Mesendoderm (in vitro differentiated cells): ENCODE measurements at regions not wholly inside any gene's neighbourhood (a gene's known extent, or its start where the extent isn't known, plus 50 kb on each side); places are given as distances from the start of the nearest gene placed in this dataset.
"Not testable (repeated sequence)": the region's sequence is repeated elsewhere in the genome, so short reads cannot be mapped to it uniquely, and the experiment has no call there.

Source experiments
- DNase-seq: peaks from one replicate; pipeline ENCODE4 v3.0.0; 2013
- H2AK5ac ChIP-seq: 2 replicates; pipeline ENCODE4 v1.6.1; 2013; ENCODE audit warnings: low read length, inconsistent platforms
- H2BK120ac ChIP-seq: 2 replicates; pipeline ENCODE4 v1.6.1; 2013; ENCODE audit warnings: low read depth, mild to moderate bottlenecking, low read length, moderate library complexity, mixed read lengths
- H2BK15ac ChIP-seq: replicated peaks from 2 replicates; pipeline ENCODE4 v1.6.1; 2013; ENCODE audit warnings: low read depth, mild to moderate bottlenecking, moderate library complexity
- H2BK5ac ChIP-seq: 2 replicates; pipeline ENCODE4 v1.6.1; 2013; ENCODE audit warnings: low read length, inconsistent platforms
- H3K18ac ChIP-seq: 2 replicates; pipeline ENCODE4 v1.6.1; 2013; ENCODE audit warnings: mild to moderate bottlenecking, low read length, mixed read lengths
- H3K23ac ChIP-seq: one replicate; pipeline ENCODE4 v1.6.1; 2013; ENCODE audit warnings: low read length
- H3K27ac ChIP-seq: 2 replicates; pipeline ENCODE4 v1.5.1; 2013; ENCODE audit warnings: low read depth, mild to moderate bottlenecking, inconsistent platforms, low read length, moderate library complexity
- H3K27me3 ChIP-seq: 2 replicates; pipeline ENCODE4 v1.6.1; 2013; ENCODE audit warnings: low read length, control low read depth, mild to moderate bottlenecking, inconsistent platforms; ENCODE audit not compliant: insufficient read depth, poor library complexity
- H3K36me3 ChIP-seq: 2 replicates; pipeline ENCODE4 v1.6.1; 2013; ENCODE audit warnings: low read length, inconsistent platforms; ENCODE audit not compliant: control insufficient read depth, insufficient read depth
- H3K4ac ChIP-seq: one replicate; pipeline ENCODE4 v1.6.1; 2013; ENCODE audit warnings: low read depth, mild to moderate bottlenecking, low read length, moderate library complexity
- H3K4me1 ChIP-seq: 2 replicates; pipeline ENCODE4 v1.6.1; 2013; ENCODE audit warnings: low read depth, low read length, inconsistent platforms; ENCODE audit not compliant: control insufficient read depth
- H3K4me2 ChIP-seq: 2 replicates; pipeline ENCODE4 v1.6.1; 2013; ENCODE audit warnings: low read length
- H3K4me3 ChIP-seq: 2 replicates; pipeline ENCODE4 v1.5.1; 2013; ENCODE audit warnings: mild to moderate bottlenecking, low read length
- H3K56ac ChIP-seq: one replicate; pipeline ENCODE4 v1.6.1; 2013; ENCODE audit warnings: low read length
- H3K79me1 ChIP-seq: 2 replicates; pipeline ENCODE4 v1.6.1; 2013; ENCODE audit warnings: low read length, inconsistent platforms
- H3K79me2 ChIP-seq: 2 replicates; pipeline ENCODE4 v1.6.1; 2013; ENCODE audit warnings: mild to moderate bottlenecking, low read length; ENCODE audit not compliant: control insufficient read depth, insufficient read depth
- H3K9ac ChIP-seq: 2 replicates; pipeline ENCODE4 v1.6.1; 2013; ENCODE audit warnings: low read length, inconsistent platforms
- H4K5ac ChIP-seq: one replicate; pipeline ENCODE4 v1.6.1; 2013; ENCODE audit warnings: low read length
- H4K8ac ChIP-seq: one replicate; pipeline ENCODE4 v1.6.1; 2013; ENCODE audit warnings: low read depth, mild to moderate bottlenecking, control low read depth, low read length, moderate library complexity
- WGBS: extraction: QIAGEN DNeasy Blood & Tissue Kit; methylation state at CpG from one replicate; pipeline ENCODE4 v1.1.7; 2013; ENCODE audit warnings: low lambda C conversion rate, missing lambda C conversion rate; ENCODE audit not compliant: insufficient coverage; ENCODE audit errors: extremely low coverage; 5-methylcytosine and 5-hydroxymethylcytosine counted together

GRCh38 chr6:103522045-103522444 lies 1337.7 kb downstream of the HACE1 start:
- H3K27me3 ChIP-seq = no peaks in the 10 kb centered on the region
- no peaks in the 10 kb centered on the region for H3K79me1 ChIP-seq
- no peak overlapping the region for H3K9ac ChIP-seq
- H2BK15ac ChIP-seq = no peak overlapping the region
- no peaks in the 10 kb centered on the region for H3K79me2 ChIP-seq
- H4K5ac ChIP-seq = no peak overlapping the region
- no peak overlapping the region for H3K4me2 ChIP-seq
- no peak overlapping the region for H3K56ac ChIP-seq
- H3K18ac ChIP-seq = no peak overlapping the region
- no peak overlapping the region for H2BK5ac ChIP-seq
- H2BK120ac ChIP-seq = no peak overlapping the region
- H3K4me3 ChIP-seq = no peak overlapping the region
- no peak overlapping the region for H3K23ac ChIP-seq
- no peaks in the 10 kb centered on the region for H3K36me3 ChIP-seq
- H3K4me1 ChIP-seq = no peaks in the 10 kb centered on the region
- H2AK5ac ChIP-seq = no peak overlapping the region
- H3K27ac ChIP-seq = no peak overlapping the region
- no peak overlapping the region for H3K4ac ChIP-seq
- peak overlapping the region; percentile 28 for H4K8ac ChIP-seq
- WGBS = no CpG with 5 or more reads among the region's 8 CpGs
- DNase-seq = peak; percentile 32

- Histone ChIP-seq H4K5ac (no peak overlapping the region), H4K8ac (no peak overlapping the region), H3K79me1 (no peaks in the 10 kb centered on the region), H3K36me3 (no peaks in the 10 kb centered on the region), H3K9ac (no peak overlapping the region), H3K56ac (no peak overlapping the region), H3K4ac (no peak overlapping the region), H2BK5ac (no peak overlapping the region), H3K4me2 (no peak overlapping the region), H3K27me3 (no peaks in the 10 kb centered on the region), H3K18ac (no peak overlapping the region), H3K4me1 (no peaks in the 10 kb centered on the region), H3K23ac (no peak overlapping the region), H2BK15ac (no peak overlapping the region), H3K27ac (no peak overlapping the region), H3K4me3 (no peak overlapping the region), H3K79me2 (no peaks in the 10 kb centered on the region), H2AK5ac (no peak overlapping the region), H2BK120ac (no peak overlapping the region)
- no CpG with 5 or more reads among the region's 3 CpGs for WGBS
- no peak for DNase-seq
Observed at GRCh38 chr6:103516336-103516735, 1343.4 kb downstream of the HACE1 start.

- Histone ChIP-seq H2AK5ac (no peak overlapping the region), H3K4me1 (no peaks in the 10 kb centered on the region), H4K5ac (no peak overlapping the region), H3K79me1 (no peaks in the 10 kb centered on the region), H3K4me2 (no peak overlapping the region), H3K27ac (no peak overlapping the region), H3K18ac (no peak overlapping the region), H3K9ac (no peak overlapping the region), H2BK15ac (no peak overlapping the region), H3K79me2 (no peaks in the 10 kb centered on the region), H3K27me3 (no peaks in the 10 kb centered on the region), H4K8ac (no peak overlapping the region), H2BK120ac (no peak overlapping the region), H3K56ac (no peak overlapping the region), H3K4me3 (no peak overlapping the region), H2BK5ac (no peak overlapping the region), H3K23ac (no peak overlapping the region), H3K4ac (no peak overlapping the region), H3K36me3 (no peaks in the 10 kb centered on the region)
- DNase-seq = no peak
Observed at GRCh38 chr6:103507052-103507451, 1352.7 kb downstream of the HACE1 start.

GRCh38 chr6:103505155-103505518 lies 1354.6 kb downstream of the HACE1 start:
- H3K27ac ChIP-seq = no peak overlapping the region
- no peak overlapping the region for H3K9ac ChIP-seq
- no peaks in the 10 kb centered on the region for H3K79me1 ChIP-seq
- H4K5ac ChIP-seq = no peak overlapping the region
- no peak overlapping the region for H2AK5ac ChIP-seq
- no peaks in the 10 kb centered on the region for H3K27me3 ChIP-seq
- no peak for DNase-seq
- no peaks in the 10 kb centered on the region for H3K36me3 ChIP-seq
- no peak overlapping the region for H4K8ac ChIP-seq
- no peak overlapping the region for H3K56ac ChIP-seq
- H3K23ac ChIP-seq = no peak overlapping the region
- no peak overlapping the region for H2BK15ac ChIP-seq
- H3K79me2 ChIP-seq = no peaks in the 10 kb centered on the region
- H2BK5ac ChIP-seq = no peak overlapping the region
- no peak overlapping the region for H2BK120ac ChIP-seq
- H3K4ac ChIP-seq = no peak overlapping the region
- no CpG with 5 or more reads among the region's 2 CpGs for WGBS
- H3K4me2 ChIP-seq = no peak overlapping the region
- no peaks in the 10 kb centered on the region for H3K4me1 ChIP-seq
- H3K18ac ChIP-seq = no peak overlapping the region
- H3K4me3 ChIP-seq = no peak overlapping the region

- Histone ChIP-seq H3K4me2 (no peak overlapping the region), H3K56ac (no peak overlapping the region), H3K9ac (no peak overlapping the region), H2AK5ac (no peak overlapping the region), H3K4ac (no peak overlapping the region), H2BK15ac (no peak overlapping the region), H4K5ac (no peak overlapping the region), H2BK120ac (no peak overlapping the region), H2BK5ac (no peak overlapping the region), H3K23ac (no peak overlapping the region), H3K4me3 (no peak overlapping the region), H3K36me3 (no peaks in the 10 kb centered on the region), H3K79me1 (no peaks in the 10 kb centered on the region), H3K4me1 (no peaks in the 10 kb centered on the region), H4K8ac (no peak overlapping the region), H3K27ac (no peak overlapping the region), H3K79me2 (no peaks in the 10 kb centered on the region), H3K18ac (no peak overlapping the region), H3K27me3 (no peaks in the 10 kb centered on the region)
- WGBS = 100% methylated on average over 1 of the region's 1 CpG
- DNase-seq = peak; percentile 1
Observed at GRCh38 chr6:103504501-103505154, 1355.1 kb downstream of the HACE1 start.

GRCh38 chr6:103496588-103496987 lies 1363.1 kb downstream of the HACE1 start:
- no CpG with 5 or more reads among the region's 11 CpGs for WGBS
- not testable (repeated sequence) for H2BK15ac ChIP-seq, H3K4me1 ChIP-seq, H3K4me3 ChIP-seq, H3K56ac ChIP-seq, H3K9ac ChIP-seq, H3K4me2 ChIP-seq, H3K79me2 ChIP-seq, H4K5ac ChIP-seq, H3K4ac ChIP-seq, H3K18ac ChIP-seq, H2BK5ac ChIP-seq, H3K36me3 ChIP-seq, H3K27me3 ChIP-seq, H3K79me1 ChIP-seq, H3K23ac ChIP-seq, H3K27ac ChIP-seq, DNase-seq, H2AK5ac ChIP-seq, H2BK120ac ChIP-seq, H4K8ac ChIP-seq
